ENCODE measurements at regions not wholly inside any gene's neighbourhood (a gene's known extent, or its start where the extent isn't known, plus 50 kb on each side); places are given as distances from the start of the nearest gene placed in this dataset.

- TF ChIP-seq REST (tag by site-specific recombination; IDR thresholded peaks at IDR 0.05) (no peak), TCF7L2 (IDR thresholded peaks at IDR 0.05; ENCODE audit: borderline replicate concordance, low read depth, low read length) (no peak), ZBTB48 (tag by site-specific recombination; IDR thresholded peaks at IDR 0.05) (no peak), ZNF747 (tag by site-specific recombination; IDR thresholded peaks at IDR 0.05) (no peak), ZNF292 (tag by site-specific recombination; IDR thresholded peaks at IDR 0.05; ENCODE audit: borderline replicate concordance, low read depth) (no peak)
These were observed 770.7 kb upstream of the ID2 start (continued) for GRCh38 chr2:7911196-7911595.

GRCh38 chr2:7913974-7914373 lies 767.9 kb upstream of the ID2 start:
- POLR2A ChIA-PET = no interaction called here
- CTCF ChIA-PET = no interaction called here
- TF ChIP-seq YY2 (tag by site-specific recombination; IDR thresholded peaks at IDR 0.05) = no peak
- no peak for TF ChIP-seq HOXD13 (CRISPR knock-in tag; IDR thresholded peaks at IDR 0.05; ENCODE audit: borderline replicate concordance)
- no peak for TF ChIP-seq ZBTB10 (tag by site-specific recombination; IDR thresholded peaks at IDR 0.05)
- Histone ChIP-seq H3K36me3 (ENCODE audit: control insufficient read depth in 2 of 2, insufficient read depth in 1 of 2, low read length in 2 of 2) (no peaks in the 10 kb centered on the region), H3K9me3 (ENCODE audit: control insufficient read depth, insufficient read depth, low read depth, low read length) (no peaks in the 10 kb centered on the region), H3K27ac (ENCODE audit: extremely low read depth, low read depth, low read length) (no peak overlapping the region), H3K4me3 (ENCODE audit: low read depth, low read length) (no peak overlapping the region), H3K4me1 (ENCODE audit: control insufficient read depth, insufficient read depth, low read length) (no peaks in the 10 kb centered on the region)

GRCh38 chr2:7915302-7916091 lies 766.4 kb upstream of the ID2 start:
- ChIA-PET POLR2A (no interaction called here), CTCF (no interaction called here)

More at GRCh38 chr2:7915302-7916091, 766.4 kb upstream of the ID2 start:
- H3K4me1 ChIP-seq (ENCODE audit: control insufficient read depth, insufficient read depth, low read length) = no peaks in the 10 kb centered on the region
- H3K27ac ChIP-seq (ENCODE audit: extremely low read depth, low read depth, low read length) = no peak overlapping the region
- no peaks in the 10 kb centered on the region for H3K36me3 ChIP-seq (ENCODE audit: control insufficient read depth in 2 of 2, insufficient read depth in 1 of 2, low read length in 2 of 2)
- TF ChIP-seq ZNF426 (tag by site-specific recombination; IDR thresholded peaks at IDR 0.05) = no peak
- no peak for TF ChIP-seq SETDB1 (IDR thresholded peaks at IDR 0.05; ENCODE audit: insufficient read length, low read length)
- no peak for TF ChIP-seq ZNF221 (tag by site-specific recombination; IDR thresholded peaks at IDR 0.05; ENCODE audit: borderline replicate concordance)
- TF ChIP-seq KLF16 (tag by site-specific recombination; IDR thresholded peaks at IDR 0.05) = no peak
- no peak for TF ChIP-seq ZNF521 (tag by site-specific recombination; IDR thresholded peaks at IDR 0.05)
- TF ChIP-seq ZNF768 (tag by site-specific recombination; IDR thresholded peaks at IDR 0.05) = no peak
- no peak for TF ChIP-seq KLF17 (tag by site-specific recombination; IDR thresholded peaks at IDR 0.05)
- TF ChIP-seq KLF9 (tag by site-specific recombination; IDR thresholded peaks at IDR 0.05; ENCODE audit: low read depth) = no peak
- no peak for TF ChIP-seq ZNF560 (tag by site-specific recombination; IDR thresholded peaks at IDR 0.05; ENCODE audit: borderline replicate concordance)
- no peaks in the 10 kb centered on the region for H3K9me3 ChIP-seq (ENCODE audit: control insufficient read depth, insufficient read depth, low read depth, low read length)
- H3K4me3 ChIP-seq (ENCODE audit: low read depth, low read length) = no peak overlapping the region
